Loucy (cell line): ENCODE measurements at regions not wholly inside any gene's neighbourhood (a gene's known extent, or its start where the extent isn't known, plus 50 kb on each side); places are given as distances from the start of the nearest gene placed in this dataset.

ENCODE experiments used
- EZH2phosphoT487 ChIP-seq: fragments of 200-600 bp; IDR thresholded peaks from 2 replicates; pipeline ENCODE4 v1.6.1; 2018; ENCODE audit warnings: antibody characterized with exemption, mild to moderate bottlenecking, moderate library complexity, borderline replicate concordance
- TF ChIP-seq, protein P1 (sequence below): fragments of 200-600 bp; sonication (generic); conservative IDR thresholded peaks from 2 replicates; pipeline ENCODE4 v1.5.1; 2014; ENCODE audit warnings: mild to moderate bottlenecking, antibody characterized with exemption, low read length

DNA sequence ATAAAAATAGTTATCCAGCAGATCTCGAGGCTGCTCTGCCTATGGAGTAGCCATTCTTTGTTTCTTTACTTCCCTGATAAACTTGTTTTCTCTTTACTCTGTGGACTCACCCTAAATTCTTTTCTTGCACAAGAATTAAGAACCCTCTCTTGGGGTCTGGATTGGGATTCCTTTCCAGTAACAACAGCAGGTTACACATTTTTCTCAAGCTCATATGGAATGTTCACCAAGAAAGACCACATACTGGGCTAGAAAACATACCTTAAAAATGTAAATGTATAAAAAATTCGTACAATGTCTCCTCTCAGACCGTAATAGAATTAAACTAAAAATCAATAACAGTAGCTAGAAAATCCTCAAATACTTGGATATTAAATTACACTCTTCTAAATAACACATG is 299.2 kb downstream of the CNTN3 start:
- TF ChIP-seq, protein P1, sequence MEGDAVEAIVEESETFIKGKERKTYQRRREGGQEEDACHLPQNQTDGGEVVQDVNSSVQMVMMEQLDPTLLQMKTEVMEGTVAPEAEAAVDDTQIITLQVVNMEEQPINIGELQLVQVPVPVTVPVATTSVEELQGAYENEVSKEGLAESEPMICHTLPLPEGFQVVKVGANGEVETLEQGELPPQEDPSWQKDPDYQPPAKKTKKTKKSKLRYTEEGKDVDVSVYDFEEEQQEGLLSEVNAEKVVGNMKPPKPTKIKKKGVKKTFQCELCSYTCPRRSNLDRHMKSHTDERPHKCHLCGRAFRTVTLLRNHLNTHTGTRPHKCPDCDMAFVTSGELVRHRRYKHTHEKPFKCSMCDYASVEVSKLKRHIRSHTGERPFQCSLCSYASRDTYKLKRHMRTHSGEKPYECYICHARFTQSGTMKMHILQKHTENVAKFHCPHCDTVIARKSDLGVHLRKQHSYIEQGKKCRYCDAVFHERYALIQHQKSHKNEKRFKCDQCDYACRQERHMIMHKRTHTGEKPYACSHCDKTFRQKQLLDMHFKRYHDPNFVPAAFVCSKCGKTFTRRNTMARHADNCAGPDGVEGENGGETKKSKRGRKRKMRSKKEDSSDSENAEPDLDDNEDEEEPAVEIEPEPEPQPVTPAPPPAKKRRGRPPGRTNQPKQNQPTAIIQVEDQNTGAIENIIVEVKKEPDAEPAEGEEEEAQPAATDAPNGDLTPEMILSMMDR = no peak
- TF ChIP-seq EZH2phosphoT487 = no peak
